ENCODE measurements at regions not wholly inside any gene's neighbourhood (a gene's known extent, or its start where the extent isn't known, plus 50 kb on each side); places are given as distances from the start of the nearest gene placed in this dataset.

GRCh38 chr12:62166525-62166924, 93.7 kb upstream of the USP15 start:
- TF ChIP-seq CTCF (IDR thresholded peaks at IDR 0.05; ENCODE audit: control extremely low read depth in 1 of 3, insufficient read depth in 1 of 3, low read depth in 1 of 3, low read length in 3 of 3) (no peak), HDAC2 (IDR thresholded peaks at IDR 0.05; ENCODE audit: borderline replicate concordance in 1 of 2, low read depth in 2 of 2, low read length in 2 of 2) (no peak), MAX (IDR thresholded peaks at IDR 0.05) (no peak), USF2 (IDR thresholded peaks at IDR 0.05; ENCODE audit: low read length) (no peak), TEAD4 (IDR thresholded peaks at IDR 0.05; ENCODE audit: low read depth, low read length) (no peak), POLR2AphosphoS5 (IDR thresholded peaks at IDR 0.05; ENCODE audit: low read depth, low read length) (no peak), POLR2A (IDR thresholded peaks at IDR 0.05; ENCODE audit: control extremely low read depth in 1 of 2, low read depth in 2 of 2, low read length in 2 of 2) (no peak), HDAC6 (IDR thresholded peaks at IDR 0.05; ENCODE audit: low read depth, low read length) (no peak), SP1 (IDR thresholded peaks at IDR 0.05; ENCODE audit: low read depth, low read length) (no peak), E2F6 (IDR thresholded peaks at IDR 0.05) (no peak)
